ENCODE measurements at regions not wholly inside any gene's neighbourhood (a gene's known extent, or its start where the extent isn't known, plus 50 kb on each side); places are given as distances from the start of the nearest gene placed in this dataset.
"Not testable (repeated sequence)": the region's sequence is repeated elsewhere in the genome, so short reads cannot be mapped to it uniquely, and the experiment has no call there.

DNA sequence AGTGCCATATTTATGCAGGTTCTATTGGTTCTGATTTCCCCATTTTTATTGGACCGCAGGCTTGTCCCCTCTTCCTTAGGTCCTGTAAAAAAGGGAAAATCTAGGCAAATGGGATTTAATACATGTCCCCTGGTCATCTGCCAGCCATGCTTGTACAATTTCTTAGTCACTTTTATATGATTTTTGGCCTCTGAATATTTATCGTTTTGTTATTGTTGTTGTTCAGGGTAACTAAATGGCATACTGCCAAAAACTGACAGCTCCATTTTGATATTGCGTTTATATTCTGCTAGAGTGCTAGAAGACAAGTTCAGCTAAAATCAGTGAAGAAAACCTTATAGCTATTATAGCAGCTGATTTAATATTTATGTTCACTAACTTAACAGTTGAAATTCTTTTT is 770.2 kb upstream of the FAM174A start:
- in situ Hi-C loops (cut with HindIII; ENCODE audit: low sequenced_read_pairs) = no loop called here

DNA sequence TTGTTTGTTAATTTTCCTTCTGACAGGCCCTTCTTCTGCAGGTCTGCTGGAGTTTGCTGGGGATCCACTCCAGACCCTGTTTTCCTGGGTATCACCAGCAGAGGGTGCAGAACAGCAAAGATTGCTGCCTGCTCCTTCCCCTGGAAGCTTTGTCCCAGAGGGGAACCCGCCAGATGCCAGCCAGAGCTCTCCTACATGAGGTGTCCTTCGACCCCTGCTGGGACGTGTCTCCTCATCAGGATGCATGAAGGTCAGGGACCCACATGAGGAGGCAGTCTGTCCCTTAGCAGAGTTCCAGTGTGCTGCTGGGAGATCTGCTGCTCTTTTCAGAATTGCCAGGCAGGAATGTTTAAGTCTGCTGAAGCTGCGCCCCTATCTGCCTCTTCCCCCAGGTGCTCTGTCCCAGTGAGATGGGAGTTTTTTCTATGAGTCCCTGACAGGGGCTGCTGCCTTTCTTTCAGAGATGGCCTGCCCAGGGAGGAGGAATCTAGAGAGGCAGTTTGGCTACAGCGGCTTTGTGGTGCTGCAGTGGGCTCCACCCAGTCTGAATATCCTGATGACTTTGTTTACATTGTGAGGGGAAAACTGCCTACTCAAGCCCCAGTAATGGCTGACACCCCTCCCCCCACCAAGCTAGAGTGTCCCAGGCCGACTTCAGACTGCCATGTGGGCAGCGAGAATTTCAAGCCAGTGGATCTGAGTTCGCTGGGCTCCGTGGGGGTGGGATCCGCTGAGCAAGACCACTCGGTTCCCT is 772.0 kb upstream of the FAM174A start:
- in situ Hi-C loops (cut with HindIII; ENCODE audit: low sequenced_read_pairs) = no loop called here

DNA sequence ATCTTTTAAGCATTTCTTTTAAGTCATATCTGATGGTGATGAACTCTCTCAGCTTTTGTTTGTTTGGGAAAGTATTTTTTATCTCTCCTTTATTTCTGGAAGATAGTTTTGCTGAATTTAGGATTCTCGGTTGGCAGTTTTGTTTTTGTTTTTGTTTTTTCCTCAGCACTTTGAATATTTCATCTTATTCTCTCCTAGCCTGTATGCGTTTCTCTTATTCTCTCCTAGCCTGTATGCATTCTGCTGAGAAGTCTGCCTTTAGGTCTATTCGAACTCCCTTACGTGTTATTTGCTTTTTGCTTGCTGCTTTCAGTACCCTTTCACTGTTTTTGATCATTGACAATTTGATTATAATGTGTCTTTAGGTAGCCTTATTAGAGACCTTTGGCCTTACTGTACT is 787.8 kb upstream of the FAM174A start:
- in situ Hi-C loops (cut with HindIII; ENCODE audit: low sequenced_read_pairs) = no loop called here

DNA sequence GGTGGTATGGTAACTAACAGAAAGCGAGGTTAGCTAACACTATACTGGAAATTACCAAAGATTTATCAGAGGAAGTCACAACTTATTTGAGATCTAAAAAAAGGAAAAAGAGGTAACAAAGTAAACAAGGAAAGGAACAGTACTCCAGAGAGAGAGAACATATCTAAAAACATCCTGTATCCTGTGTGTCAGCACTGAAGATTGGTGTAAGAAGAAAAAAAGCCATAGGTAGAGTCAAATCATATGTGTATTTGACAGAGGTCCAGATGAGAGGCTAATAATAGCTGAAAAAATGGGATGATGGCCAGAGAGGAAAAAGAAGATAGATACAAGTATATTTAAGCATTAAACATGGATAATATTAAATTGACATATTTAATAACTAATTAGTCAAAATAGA is 802.0 kb upstream of the FAM174A start:
- in situ Hi-C loops (cut with HindIII; ENCODE audit: low sequenced_read_pairs) = not testable (repeated sequence)

DNA sequence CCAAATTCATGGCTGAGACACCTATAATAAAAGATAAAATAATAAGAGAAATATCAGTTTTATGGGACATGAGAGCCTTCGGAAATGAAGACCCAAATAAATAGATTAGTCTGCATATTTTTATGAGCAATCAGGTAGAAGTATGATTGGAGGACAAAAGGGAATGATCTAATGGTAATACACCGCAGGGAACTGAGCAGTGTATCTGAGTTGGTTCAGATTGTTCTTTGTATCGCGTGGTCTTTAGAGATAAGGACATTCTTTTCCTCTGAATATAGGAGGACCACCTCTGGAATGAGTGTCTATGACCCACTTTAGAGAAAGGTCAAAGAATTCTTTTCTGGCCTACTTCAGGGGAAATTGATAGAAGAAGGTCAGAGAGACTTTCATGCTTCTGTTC is 801.8 kb upstream of the CHD1 start:
- in situ Hi-C loops (cut with HindIII; ENCODE audit: low sequenced_read_pairs) = not testable (repeated sequence)

DNA sequence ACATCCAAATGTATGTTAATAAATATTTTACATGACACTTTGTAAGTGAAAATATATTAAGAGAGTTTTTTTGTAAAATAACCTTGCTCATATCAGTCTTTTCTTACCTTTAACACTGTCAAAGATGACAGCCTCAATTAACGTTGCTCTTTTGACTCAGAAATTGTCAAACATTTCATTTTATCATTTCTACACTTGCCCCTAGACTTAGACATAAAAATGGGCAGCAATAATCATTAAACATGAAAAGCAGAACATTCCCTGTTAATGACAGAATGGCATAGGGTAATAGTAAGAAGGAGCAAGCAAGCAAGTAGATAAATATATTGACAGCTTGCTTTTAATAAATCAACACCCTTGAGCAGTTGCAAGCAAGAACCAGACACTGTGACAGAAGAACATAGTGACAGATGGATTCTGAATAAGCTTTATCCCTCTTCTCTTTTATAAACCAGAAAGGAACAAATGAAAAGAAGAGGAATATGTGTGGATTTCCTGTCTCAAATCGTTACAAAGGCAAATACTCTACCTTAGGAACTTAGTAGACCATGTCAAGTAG is 796.0 kb upstream of the CHD1 start:
- in situ Hi-C loops (cut with HindIII; ENCODE audit: low sequenced_read_pairs) = no loop called here

DNA sequence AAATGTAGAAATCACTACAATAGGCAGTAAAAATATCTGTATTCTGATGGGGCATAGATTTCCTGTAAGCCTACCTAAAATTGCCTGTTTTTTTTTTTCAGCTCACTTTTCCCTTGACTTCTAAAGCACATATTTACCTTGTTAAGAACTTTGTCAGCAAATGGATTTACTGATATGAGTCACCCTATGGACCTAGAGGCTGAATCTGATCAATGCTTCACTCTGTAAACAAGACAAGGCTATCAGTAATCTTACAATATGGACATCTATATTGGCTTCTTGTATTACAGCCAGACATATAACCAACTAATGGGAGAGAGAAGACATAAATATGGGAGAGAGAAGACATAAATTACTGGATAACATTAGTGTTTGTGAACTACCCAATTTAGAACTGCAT is 792.7 kb upstream of the CHD1 start:
- in situ Hi-C loops (cut with HindIII; ENCODE audit: low sequenced_read_pairs) = no loop called here

DNA sequence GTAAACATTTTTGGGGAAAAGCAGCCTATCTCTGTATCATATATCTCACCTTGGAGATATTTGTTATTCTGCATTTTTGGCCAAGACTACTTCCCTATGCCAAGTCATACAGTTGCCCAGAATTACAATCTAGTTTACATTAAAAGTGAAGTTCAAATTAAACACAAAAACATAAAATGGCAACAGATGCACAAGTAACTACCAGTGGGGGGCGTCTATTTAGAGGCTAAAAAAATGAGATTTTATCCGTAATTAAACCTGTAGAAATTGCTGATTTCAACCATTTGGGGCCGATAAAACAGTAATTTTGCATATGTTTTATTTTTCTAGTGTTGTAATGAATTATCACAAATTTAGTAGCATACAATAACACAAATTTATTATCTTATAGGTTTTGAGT is 787.1 kb upstream of the CHD1 start:
- in situ Hi-C loops (cut with HindIII; ENCODE audit: low sequenced_read_pairs) = no loop called here

DNA sequence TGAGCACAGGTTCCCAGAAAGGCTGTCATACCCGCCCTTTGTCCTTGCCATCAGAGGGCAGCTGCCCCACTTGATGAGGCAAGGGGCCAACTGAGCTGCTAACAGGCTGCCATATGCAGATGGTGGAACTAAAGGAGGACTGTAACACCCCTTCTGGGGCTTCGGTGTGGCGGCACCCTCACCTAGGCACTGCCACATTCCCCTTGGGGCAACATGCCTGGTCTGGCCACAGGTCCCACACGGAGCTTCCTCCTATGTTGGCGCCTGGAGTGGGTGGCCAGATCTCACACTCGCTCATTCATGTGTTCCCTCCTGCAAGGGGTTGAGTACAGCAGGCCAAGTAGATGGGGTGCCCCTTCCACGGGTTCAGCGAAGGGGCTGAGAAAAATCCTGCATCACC is 777.4 kb upstream of the CHD1 start:
- in situ Hi-C loops (cut with HindIII; ENCODE audit: low sequenced_read_pairs) = no loop called here

DNA sequence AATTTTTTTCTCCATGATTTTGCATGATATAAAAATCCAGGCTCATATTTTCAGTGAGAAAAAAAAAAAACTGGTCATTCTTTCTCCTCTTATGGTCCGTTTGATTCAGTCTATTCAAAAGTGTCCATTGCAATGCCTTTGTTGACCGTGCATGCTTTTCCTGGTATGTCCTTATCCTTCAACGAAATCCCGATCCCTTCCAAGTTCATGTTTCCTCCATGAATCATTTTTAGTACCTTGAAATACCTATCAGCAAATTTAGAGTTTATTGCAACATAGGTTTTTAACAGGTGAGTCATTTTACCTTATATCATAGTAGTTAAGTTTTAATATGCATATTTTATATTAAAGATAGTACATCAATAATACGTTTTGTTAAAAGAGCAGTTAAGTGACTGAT is 773.8 kb upstream of the CHD1 start:
- in situ Hi-C loops (cut with HindIII; ENCODE audit: low sequenced_read_pairs) = no loop called here

DNA sequence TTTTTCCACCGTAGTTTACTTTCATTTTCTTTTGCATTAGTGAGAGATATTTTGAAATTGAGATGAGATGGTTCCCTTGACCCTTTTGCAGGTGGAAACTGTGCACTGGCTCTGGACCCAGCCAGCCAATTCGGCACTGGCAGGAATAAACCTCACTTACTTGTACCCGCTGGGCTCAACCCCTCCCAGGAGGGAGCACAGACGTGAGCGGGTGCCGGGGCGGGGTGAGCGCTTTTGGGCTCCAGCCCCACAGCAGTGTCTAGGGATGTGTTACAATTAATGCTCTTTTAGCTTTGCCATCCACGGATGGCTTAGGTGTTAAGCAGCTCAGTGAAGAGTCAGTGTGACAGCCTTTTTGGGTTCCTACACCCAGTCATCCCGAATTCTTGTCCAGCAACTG is 766.1 kb upstream of the CHD1 start:
- in situ Hi-C loops (cut with HindIII; ENCODE audit: low sequenced_read_pairs) = no loop called here

DNA sequence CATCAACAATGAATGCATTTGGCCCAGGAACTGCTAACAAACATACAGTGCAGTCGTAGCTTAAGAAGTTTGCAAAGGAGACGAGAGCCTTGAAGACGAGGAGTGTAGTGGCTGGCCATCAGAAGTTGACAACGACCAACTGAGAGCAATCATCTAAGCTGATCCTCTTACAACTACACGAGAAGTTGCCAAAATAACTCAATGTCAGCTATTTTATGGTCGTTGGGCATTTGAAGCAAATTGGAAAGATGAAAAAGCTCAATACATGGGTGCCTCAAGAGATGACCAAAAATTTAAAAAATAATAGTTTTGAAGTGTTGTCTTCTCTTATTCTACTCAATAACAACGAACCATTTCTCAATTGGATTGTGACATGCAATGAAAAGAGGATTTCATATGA is 757.7 kb upstream of the CHD1 start:
- in situ Hi-C loops (cut with HindIII; ENCODE audit: low sequenced_read_pairs) = no loop called here

DNA sequence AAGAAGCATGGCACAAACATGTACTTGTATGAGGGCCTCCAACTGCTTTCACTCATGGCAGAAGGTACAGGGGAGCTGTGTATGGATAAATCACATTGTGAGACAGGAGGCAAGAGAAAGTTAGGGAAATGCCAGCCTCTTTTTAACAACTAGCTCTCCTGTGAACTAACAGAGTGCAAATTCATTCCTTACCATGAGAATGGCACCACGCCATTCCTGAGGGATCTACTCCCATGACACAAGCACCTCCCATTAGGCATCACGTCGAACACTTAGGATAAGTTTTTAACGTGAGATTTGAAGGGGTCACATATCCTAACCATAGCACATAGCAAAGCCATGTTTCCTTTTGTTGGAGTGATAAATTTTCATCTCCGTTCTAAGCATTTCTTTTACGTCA is 747.2 kb upstream of the CHD1 start:
- in situ Hi-C loops (cut with HindIII; ENCODE audit: low sequenced_read_pairs) = no loop called here

DNA sequence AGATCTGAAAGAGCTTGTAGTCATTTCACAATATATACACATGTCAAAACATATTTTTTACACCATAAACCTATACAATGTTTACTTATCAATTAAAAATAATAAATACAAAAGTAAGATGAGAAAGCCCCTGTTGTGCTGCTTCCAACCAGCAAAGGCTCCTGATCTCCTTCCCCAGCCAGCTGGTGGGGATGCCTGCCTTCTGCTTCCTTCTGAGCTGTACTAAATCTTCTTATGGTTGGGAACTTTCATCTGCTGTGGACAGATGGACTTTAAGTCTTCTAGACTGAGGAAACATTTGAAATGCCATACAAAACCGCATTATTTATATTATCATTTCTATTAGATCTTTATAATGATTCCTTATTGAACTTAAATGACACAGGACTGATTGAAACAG is 745.3 kb upstream of the CHD1 start:
- in situ Hi-C loops (cut with HindIII; ENCODE audit: low sequenced_read_pairs) = no loop called here

DNA sequence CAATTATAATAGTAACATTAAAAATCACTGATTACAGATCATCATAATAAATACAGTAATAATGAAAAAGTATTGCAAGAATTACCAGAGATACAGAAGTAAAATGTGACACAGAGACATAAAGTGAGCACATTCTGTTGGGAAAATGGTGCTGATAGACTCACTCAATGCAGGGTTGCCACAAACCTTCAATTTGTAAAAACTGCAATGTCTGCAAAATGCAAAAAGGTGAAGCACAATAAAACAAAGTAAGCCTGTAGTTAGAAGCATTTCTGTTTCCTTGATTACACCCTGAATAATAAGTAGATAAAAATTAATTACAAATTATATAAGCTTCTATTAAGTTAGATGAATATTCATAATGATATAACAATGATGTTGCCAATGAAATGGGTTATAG is 736.2 kb upstream of the CHD1 start:
- in situ Hi-C loops (cut with HindIII; ENCODE audit: low sequenced_read_pairs) = no loop called here

DNA sequence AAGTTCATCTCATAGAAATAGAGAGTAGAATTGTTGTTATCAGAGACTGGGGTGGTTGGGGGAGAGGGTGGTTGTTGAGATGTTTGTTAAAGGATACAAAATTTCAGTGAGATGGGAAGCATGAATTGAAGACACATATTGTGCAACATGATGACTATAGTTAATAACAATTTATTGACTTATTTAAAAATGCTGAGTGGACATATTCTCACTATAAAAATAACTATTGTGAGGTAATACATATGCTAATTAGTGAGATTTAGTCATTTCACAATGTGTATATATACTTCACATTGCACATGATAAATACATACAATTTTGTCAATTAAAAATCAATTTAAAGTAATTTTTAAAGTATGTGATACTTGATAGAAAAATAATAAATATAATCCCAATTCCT is 722.5 kb upstream of the CHD1 start:
- in situ Hi-C loops (cut with HindIII; ENCODE audit: low sequenced_read_pairs) = no loop called here

DNA sequence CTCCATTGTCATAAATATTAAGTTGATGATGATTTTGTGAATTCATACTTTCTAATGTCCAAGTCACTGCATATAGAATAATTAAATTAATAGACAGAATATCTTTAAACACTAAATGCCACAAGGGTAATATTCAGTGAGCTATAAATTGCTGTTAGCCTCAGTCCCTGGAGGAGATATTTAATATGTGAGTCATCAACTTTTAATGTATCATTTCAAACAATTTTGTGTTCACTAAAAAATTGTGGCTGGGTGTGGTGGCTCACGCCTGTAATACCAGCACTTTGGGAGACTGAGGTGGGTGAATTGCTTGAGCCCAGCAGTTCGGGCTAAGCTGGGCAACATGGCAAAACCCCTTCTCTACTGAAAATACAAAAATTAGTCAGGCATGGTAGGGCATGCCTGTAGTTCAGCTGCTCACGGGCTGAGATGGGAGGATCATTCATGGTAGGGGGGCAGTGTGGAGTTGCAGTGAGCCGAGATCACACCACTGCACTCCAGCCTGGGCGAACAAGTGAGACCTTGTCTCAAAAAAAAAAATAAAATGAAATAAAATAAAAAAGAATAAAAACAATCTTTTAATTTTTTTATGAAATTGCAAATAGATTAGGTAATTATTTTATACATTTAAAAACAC is 717.3 kb upstream of the CHD1 start:
- in situ Hi-C loops (cut with HindIII; ENCODE audit: low sequenced_read_pairs) = no loop called here

DNA sequence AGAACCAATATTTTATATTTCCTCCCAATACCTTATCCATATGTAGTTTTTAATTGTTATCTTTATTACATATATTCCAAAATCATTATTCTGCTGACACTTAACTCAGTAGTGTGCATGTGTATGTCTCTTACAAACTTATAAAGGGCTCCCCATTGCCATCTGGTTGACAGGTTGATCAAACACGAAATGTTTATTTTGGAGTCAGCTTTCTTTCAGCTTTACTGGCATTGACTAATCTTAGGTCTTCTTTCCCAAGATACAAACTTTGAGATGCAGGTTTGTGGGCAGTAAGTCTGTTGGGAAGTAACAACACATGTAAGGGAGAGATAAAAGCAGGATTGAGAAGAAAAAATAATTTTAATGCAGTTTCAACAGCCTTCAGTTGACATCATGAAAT is 716.0 kb upstream of the CHD1 start:
- in situ Hi-C loops (cut with HindIII; ENCODE audit: low sequenced_read_pairs) = no loop called here

DNA sequence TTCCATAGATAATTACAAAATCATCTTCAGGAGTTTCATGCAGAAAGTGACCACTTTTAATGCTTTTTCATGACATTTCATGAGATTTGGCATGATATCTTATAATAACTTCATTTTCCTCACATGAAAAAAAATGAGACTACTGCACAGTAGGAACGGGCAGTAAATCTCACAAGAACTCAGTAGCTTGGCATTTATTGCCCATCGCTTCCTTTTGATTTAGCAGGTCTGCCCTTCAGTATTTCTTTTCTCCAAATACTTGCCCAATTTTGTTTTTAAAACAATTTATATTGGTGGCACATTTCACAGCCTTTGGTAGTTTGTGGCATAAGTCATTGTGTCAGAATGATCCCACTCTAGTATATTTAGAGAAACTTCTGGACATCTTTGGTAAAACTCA is 711.8 kb upstream of the CHD1 start:
- in situ Hi-C loops (cut with HindIII; ENCODE audit: low sequenced_read_pairs) = no loop called here

DNA sequence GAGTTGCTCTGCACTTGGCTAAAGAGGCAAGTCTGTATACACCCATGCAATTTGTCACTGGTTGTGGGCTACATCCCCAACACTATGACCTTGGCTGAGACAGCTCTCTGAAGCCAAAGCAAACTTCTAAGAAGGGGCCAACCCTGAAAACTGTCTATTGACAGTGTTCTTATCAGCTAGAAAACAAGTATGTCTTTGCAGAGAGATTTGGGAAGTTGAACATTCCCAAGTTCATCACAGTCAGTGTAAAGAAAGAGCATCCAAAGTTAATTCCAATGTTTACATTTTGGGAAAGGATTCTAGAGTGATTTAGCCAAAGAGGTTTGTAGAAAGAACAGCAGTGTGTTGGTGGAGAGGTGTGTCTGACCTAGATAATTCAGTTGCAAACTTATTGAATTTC is 711.1 kb upstream of the CHD1 start:
- in situ Hi-C loops (cut with HindIII; ENCODE audit: low sequenced_read_pairs) = no loop called here

DNA sequence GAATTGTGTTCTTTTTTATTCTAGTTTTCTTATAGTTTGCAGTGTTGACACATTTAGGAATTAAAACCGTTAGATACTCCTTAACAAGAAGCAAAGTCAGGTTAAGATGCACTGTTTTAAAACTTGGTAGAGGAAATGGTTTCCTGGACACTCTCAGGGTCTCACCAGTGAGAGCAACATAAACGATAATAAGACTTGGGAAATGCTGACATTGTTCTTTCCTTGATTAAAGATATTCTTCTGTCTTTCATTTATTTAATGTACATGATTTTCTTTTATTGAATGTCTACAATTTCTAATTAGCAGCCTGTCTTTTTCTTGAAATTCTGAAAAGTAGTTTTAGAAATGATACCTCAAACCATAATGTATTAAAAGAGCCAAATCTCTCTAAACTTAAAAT is 707.9 kb upstream of the CHD1 start:
- in situ Hi-C loops (cut with HindIII; ENCODE audit: low sequenced_read_pairs) = no loop called here

DNA sequence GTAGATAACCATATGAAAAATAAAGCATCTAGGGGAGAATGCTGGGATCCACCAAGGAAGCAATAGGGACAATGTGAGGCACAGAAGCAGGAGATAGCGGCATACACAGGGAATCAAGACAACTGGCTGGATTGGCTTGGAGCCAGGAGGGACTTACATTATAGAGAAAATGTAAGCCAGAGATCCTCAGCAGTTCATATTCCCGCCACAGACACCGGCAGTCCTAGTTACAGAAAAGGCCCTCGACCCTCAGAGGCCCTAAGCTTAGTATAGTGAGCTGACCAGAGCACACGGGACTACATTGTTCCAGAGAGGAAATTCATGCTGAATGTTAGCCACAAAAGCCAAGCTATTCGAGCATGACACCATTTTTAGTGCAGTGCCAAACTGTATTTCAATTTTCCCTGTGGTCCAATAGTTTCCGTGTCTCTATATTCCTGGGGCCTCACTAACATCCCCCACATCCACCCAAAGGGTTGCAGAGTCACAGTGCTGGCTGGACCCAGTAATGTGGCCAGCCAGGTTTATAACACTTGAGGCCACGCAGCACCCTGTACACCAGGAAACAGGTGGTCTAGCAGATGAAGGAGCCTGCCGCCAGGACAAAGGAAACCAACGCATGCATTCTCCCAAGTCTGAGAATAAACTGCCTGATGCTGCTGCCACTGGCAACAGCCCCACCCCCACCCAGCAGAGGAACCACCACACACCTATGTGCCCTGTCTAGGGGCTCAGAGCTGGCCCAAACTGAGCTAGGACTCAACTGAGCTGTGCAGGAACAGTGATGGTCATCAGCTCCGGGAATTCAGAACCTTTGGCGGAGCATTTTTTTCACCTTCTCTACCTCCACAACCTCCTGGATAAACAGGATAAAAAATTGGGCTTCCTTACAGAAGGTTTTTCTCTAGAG is 693.2 kb upstream of the CHD1 start:
- in situ Hi-C loops (cut with HindIII; ENCODE audit: low sequenced_read_pairs) = no loop called here
